Astrocyte of the spinal cord (primary cell): ENCODE measurements at regions not wholly inside any gene's neighbourhood (a gene's known extent, or its start where the extent isn't known, plus 50 kb on each side); places are given as distances from the start of the nearest gene placed in this dataset.

Source experiments
- DNase-seq: peaks from one replicate; pipeline ENCODE4 v3.0.0; 2011; ENCODE audit warnings: low read depth, low spot score
- H3K4me3 ChIP-seq: 2 replicates; pipeline ENCODE4 v1.5.1; 2011; ENCODE audit warnings: low read depth, mild to moderate bottlenecking, low read length, moderate library complexity
- CTCF ChIP-seq: IDR thresholded peaks from 2 replicates; pipeline ENCODE4 v1.5.1; 2012; ENCODE audit warnings: low read depth, mild to moderate bottlenecking, low read length, inconsistent platforms
- in situ Hi-C: cut with HindIII; loops from 2 replicates; pipeline ENCODE4 v1.10.0; 2017; ENCODE audit warnings: low sequenced_read_pairs

DNA sequence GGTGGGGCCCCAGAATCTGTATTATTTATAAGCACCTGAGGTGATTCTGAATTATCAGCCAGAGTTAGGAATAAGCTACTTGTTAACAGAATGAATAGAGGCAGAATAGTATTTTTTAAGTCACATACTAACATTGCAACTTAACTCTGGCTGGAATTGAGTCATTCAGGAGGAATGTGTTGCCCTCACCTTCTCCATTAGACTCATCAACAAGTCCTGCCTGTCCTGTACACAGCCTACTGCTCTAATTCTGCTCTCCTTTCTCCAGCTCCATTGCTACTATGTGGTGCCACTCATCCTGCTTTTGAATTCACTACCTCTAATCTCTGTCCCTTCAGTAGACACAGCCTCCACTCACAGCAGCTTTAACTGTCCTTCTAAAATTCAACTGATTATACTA lies 669.4 kb downstream of the DHX35 start:
- in situ Hi-C loops = no loop called here
- H3K4me3 ChIP-seq = no peak overlapping the region
- peak; percentile 24 for DNase-seq
- no peak for TF ChIP-seq CTCF

GRCh38 chr20:39630215-39630908 lies 668.2 kb downstream of the DHX35 start:
- H3K4me3 ChIP-seq = no peak overlapping the region
- no peak for DNase-seq
- no peak for TF ChIP-seq CTCF
- in situ Hi-C loops = no loop called here

DNA sequence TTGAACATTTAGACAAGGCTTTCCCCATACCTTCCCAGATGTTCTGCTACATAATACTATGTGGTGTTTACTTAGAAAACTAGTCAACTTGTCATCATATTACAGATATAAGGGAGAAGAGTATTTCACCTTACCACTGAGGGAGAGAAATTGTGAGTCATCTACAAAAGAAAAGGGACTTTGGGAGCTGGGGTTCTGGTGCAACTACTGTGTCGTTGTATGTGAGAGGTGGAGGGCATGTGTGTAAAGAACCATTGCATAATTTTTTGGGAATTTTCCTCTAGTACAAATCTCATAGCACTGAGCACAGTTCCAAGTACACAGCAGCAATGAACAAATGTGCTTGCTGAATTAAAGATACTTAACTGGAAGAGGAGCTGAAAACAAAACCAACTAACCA lies 665.6 kb downstream of the DHX35 start:
- in situ Hi-C loops = no loop called here
- no peak for TF ChIP-seq CTCF
- no peak overlapping the region for H3K4me3 ChIP-seq
- no peak for DNase-seq

GRCh38 chr20:39624316-39624715 lies 662.2 kb downstream of the DHX35 start:
- no peak overlapping the region for H3K4me3 ChIP-seq
- TF ChIP-seq CTCF = no peak
- no peak for DNase-seq
- in situ Hi-C loops = no loop called here

- H3K4me3 ChIP-seq = no peak overlapping the region
- peak; percentile 58 for DNase-seq
- TF ChIP-seq CTCF = no peak
- in situ Hi-C loops = no loop called here
These were observed 661.6 kb downstream of the DHX35 start for GRCh38 chr20:39623584-39624234.

DNA sequence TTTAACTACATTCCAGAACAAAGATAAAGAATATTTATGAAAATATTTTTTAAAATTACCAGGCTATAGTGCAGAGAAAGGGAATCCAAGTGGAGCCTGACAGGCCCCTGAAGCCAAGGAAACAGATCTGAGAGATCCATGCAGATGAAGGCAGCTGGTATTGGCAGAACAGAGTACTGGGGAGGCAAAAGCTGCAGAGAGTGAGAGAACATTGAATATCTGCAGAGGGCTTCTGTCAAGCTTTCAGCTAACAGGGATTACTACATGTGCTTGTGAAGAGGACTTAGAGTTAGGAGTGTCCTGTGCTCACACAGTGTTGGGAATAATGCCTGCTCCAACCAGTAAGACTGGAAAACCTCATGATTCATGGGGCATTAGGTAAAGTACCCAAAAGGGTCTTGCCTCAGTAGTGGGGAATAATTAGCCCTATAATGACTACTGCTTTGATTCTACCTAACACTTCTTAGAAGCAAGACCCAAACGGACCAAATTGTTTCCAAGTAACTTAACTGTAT lies 657.2 kb downstream of the DHX35 start:
- no peak for DNase-seq
- H3K4me3 ChIP-seq = no peak overlapping the region
- no peak for TF ChIP-seq CTCF
- in situ Hi-C loops = no loop called here
